ENCODE measurements at regions not wholly inside any gene's neighbourhood (a gene's known extent, or its start where the extent isn't known, plus 50 kb on each side); places are given as distances from the start of the nearest gene placed in this dataset.

DNA sequence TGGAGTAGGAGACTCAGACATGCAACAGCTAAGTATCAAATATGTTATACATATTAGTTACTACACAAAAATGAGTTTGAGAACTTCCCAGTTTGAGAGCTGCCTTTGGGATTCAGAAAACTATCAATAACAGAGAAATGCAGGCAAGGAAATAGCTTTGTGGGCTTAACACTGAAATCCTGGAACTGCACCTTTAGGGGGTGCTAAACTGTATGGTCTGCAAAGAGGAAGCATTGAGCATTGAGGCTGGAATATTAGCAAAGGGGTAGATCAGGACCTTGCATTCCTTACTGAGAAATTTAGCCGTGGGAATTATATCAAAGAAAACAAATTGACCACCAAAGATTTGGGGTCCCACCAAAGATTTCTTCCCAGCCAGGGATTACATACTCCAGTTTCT lies 580.0 kb downstream of the ZNF385D start:
- Histone ChIP-seq H2AFZ (ENCODE audit: low read depth, low read length, poor library complexity, severe bottlenecking) (no peak overlapping the region), H3K79me2 (ENCODE audit: insufficient read depth, low read length) (no peaks in the 10 kb centered on the region), H3K4me3 (replicated peaks in 1 of 2; ENCODE audit: low read depth in 1 of 2, low read length in 2 of 2) (no peak overlapping the region), H3K36me3 (ENCODE audit: control insufficient read depth in 1 of 2, insufficient read depth in 2 of 2, low read length in 2 of 2) (no peaks in the 10 kb centered on the region), H3K9me3 (ENCODE audit: control insufficient read depth in 1 of 2, insufficient read depth in 1 of 2, low read depth in 1 of 2, low read length in 2 of 2) (peaks cover 3 to 8% of the 10 kb centered on the region in 2 experiments; a peak in 2 of 4 replicates), H3K4me2 (ENCODE audit: low read length) (no peak overlapping the region), H3K27me3 (ENCODE audit: insufficient read depth, low read length) (no peaks in the 10 kb centered on the region), H4K20me1 (ENCODE audit: insufficient read depth) (no peaks in the 10 kb centered on the region), H3K4me1 (ENCODE audit: control insufficient read depth in 1 of 2, insufficient read depth in 2 of 2, low read length in 2 of 2) (no peaks in the 10 kb centered on the region), H3K9me2 (ENCODE audit: insufficient read depth) (no peaks in the 10 kb centered on the region), H3K27ac (ENCODE audit: low read depth, low read length) (no peak overlapping the region), H3K9ac (ENCODE audit: low read length) (no peak overlapping the region)
- BruUV-seq (replicated peaks): no TSS peak
- intact Hi-C loops (cut with micrococcal nuclease): no loop called here
- ChIA-PET CTCF (no interaction called here), POLR2A (no interaction called here), RAD21 (ENCODE audit: low non-redundant PET in 1 of 2, low total read pairs in 2 of 2, uncharacterized antibody in 2 of 2, unreplicated experiment in 2 of 2) (no interaction called here)
- TF ChIP-seq FOSL1 (IDR thresholded peaks at IDR 0.05; ENCODE audit: low read depth) (no peak), RAD21 (IDR thresholded peaks at IDR 0.05; ENCODE audit: low read depth) (no peak), SIN3A (IDR thresholded peaks at IDR 0.05; ENCODE audit: low read depth) (no peak), EZH2phosphoT487 (IDR thresholded peaks at IDR 0.05; ENCODE audit: borderline replicate concordance) (no peak), YY1 (IDR thresholded peaks at IDR 0.05; ENCODE audit: extremely low read depth, insufficient replicate concordance, low read depth, low read length) (no peak), POLR2A (IDR thresholded peaks at IDR 0.05; ENCODE audit: borderline replicate concordance, extremely low read depth, insufficient read depth, insufficient read length) (no peak), CBX3 (IDR thresholded peaks at IDR 0.05; ENCODE audit: low read depth) (no peak), POLR2AphosphoS5 (IDR thresholded peaks at IDR 0.05; ENCODE audit: low read depth, low read length) (no peak), JUND (IDR thresholded peaks at IDR 0.05) (no peak), SP1 (IDR thresholded peaks at IDR 0.05; ENCODE audit: low read depth) (no peak), REST (IDR thresholded peaks at IDR 0.05; ENCODE audit: low read depth) (no peak)
- TF ChIP-seq, protein P1, sequence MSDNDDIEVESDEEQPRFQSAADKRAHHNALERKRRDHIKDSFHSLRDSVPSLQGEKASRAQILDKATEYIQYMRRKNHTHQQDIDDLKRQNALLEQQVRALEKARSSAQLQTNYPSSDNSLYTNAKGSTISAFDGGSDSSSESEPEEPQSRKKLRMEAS (IDR thresholded peaks at IDR 0.05): no peak
- TF ChIP-seq, protein P2, sequence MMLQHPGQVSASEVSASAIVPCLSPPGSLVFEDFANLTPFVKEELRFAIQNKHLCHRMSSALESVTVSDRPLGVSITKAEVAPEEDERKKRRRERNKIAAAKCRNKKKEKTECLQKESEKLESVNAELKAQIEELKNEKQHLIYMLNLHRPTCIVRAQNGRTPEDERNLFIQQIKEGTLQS (IDR thresholded peaks at IDR 0.05): no peak
- ATAC-seq: no peak
- DNase-seq (ENCODE audit: low read depth, low spot score): no peak

All from HCT116 (cell line).